Activated T-cell treated with anti-CD3 and anti-CD28 coated beads, Interleukin-2, amount 50 U/mL, for 24 hours (primary cell): ENCODE measurements at regions not wholly inside any gene's neighbourhood (a gene's known extent, or its start where the extent isn't known, plus 50 kb on each side); places are given as distances from the start of the nearest gene placed in this dataset.

Source experiments
- DNase-seq: peaks from one replicate; pipeline ENCODE4 v3.0.0-alpha.2; 2020
- H3K27ac Mint-ChIP-seq: 2 replicates; pipeline ENCODE4 v1.8.0; 2020; ENCODE audit warnings: mild to moderate bottlenecking, mixed read lengths
- H3K27me3 Mint-ChIP-seq: 2 replicates; pipeline ENCODE4 v1.8.0; 2020; ENCODE audit warnings: mixed read lengths
- H3K36me3 Mint-ChIP-seq: 2 replicates; pipeline ENCODE4 v1.8.0; 2020; ENCODE audit warnings: low read depth, mixed read lengths
- H3K4me1 Mint-ChIP-seq: 2 replicates; pipeline ENCODE4 v1.8.0; 2020; ENCODE audit warnings: low read depth, mixed read lengths
- H3K4me3 Mint-ChIP-seq: 2 replicates; pipeline ENCODE4 v1.8.0; 2020; ENCODE audit warnings: mild to moderate bottlenecking, moderate library complexity, mixed read lengths
- H3K9me3 Mint-ChIP-seq: 2 replicates; pipeline ENCODE4 v1.8.0; 2020; ENCODE audit warnings: mixed read lengths

GRCh38 chr2:195508139-195508455, 148.9 kb upstream of the SLC39A10 start:
- H3K9me3 Mint-ChIP-seq = peaks cover 8% of the 10 kb centered on the region
- no peaks in the 10 kb centered on the region for H3K27me3 Mint-ChIP-seq
- H3K4me1 Mint-ChIP-seq = peaks cover 15% of the 10 kb centered on the region
- no peak for DNase-seq
- H3K36me3 Mint-ChIP-seq = no peaks in the 10 kb centered on the region
- H3K27ac Mint-ChIP-seq = no peak overlapping the region
- no peak overlapping the region for H3K4me3 Mint-ChIP-seq

GRCh38 chr2:195507447-195508138, 149.4 kb upstream of the SLC39A10 start:
- DNase-seq = no peak
- H3K9me3 Mint-ChIP-seq = peaks cover 8% of the 10 kb centered on the region
- H3K4me3 Mint-ChIP-seq = no peak overlapping the region
- H3K36me3 Mint-ChIP-seq = no peaks in the 10 kb centered on the region
- peaks cover 20% of the 10 kb centered on the region for H3K4me1 Mint-ChIP-seq
- no peak overlapping the region for H3K27ac Mint-ChIP-seq
- no peaks in the 10 kb centered on the region for H3K27me3 Mint-ChIP-seq

DNA sequence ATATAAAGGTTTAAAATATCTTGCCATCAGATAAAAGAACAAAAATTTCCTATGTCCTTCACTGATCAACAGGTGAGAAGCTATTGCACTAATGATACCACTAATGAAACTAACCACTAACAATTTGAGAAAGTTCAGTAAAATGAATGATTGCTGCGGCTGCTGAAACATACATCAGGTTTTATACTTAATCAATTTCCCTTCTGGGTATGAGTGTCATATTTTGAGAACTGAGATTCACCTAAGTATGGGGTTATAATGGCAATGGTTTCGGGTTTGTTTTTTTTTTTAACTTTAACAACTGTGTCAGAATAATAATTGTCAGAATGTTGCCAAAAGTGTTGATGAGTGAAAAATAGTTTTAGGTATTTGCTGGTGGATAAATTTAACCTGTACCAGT, 151.3 kb upstream of the SLC39A10 start:
- Mint-ChIP-seq H3K4me1 (peaks cover 23% of the 10 kb centered on the region), H3K36me3 (no peaks in the 10 kb centered on the region), H3K27me3 (no peaks in the 10 kb centered on the region), H3K4me3 (no peak overlapping the region), H3K9me3 (peaks cover 8% of the 10 kb centered on the region), H3K27ac (no peak overlapping the region)
- DNase-seq = no peak

DNA sequence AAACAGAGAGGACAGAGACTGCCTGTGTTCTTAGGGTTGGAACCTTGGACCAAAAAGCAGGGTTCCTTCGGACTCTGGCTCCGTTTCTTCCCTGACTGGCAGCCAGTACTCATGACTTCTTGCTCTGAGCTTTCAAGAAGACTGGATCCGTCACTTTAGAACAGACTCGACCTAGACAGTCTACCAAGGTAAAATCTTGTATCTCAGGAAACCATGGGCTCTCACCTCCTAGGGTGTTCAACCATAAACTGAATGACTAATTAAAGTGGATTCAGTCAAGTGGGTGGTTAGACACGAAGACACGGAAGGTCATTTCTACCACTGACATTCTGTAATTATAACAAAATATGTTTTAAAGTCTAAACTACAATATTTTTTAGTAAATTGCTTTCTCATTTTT, 153.8 kb upstream of the SLC39A10 start:
- no peak overlapping the region for H3K27ac Mint-ChIP-seq
- H3K27me3 Mint-ChIP-seq = no peaks in the 10 kb centered on the region
- peaks cover 8% of the 10 kb centered on the region for H3K9me3 Mint-ChIP-seq
- H3K4me1 Mint-ChIP-seq = peaks cover 38% of the 10 kb centered on the region
- H3K36me3 Mint-ChIP-seq = no peaks in the 10 kb centered on the region
- no peak for DNase-seq
- no peak overlapping the region for H3K4me3 Mint-ChIP-seq

- DNase-seq = no peak
- Mint-ChIP-seq H3K27me3 (no peaks in the 10 kb centered on the region), H3K27ac (no peak overlapping the region), H3K9me3 (peaks cover under 1% of the 10 kb centered on the region), H3K36me3 (no peaks in the 10 kb centered on the region), H3K4me3 (no peak overlapping the region), H3K4me1 (peaks cover 50% of the 10 kb centered on the region)
These were observed 155.3 kb upstream of the SLC39A10 start for GRCh38 chr2:195501746-195502145.

- no peaks in the 10 kb centered on the region for H3K36me3 Mint-ChIP-seq
- no peak overlapping the region for H3K4me3 Mint-ChIP-seq
- no peak overlapping the region for H3K27ac Mint-ChIP-seq
- peaks cover 54% of the 10 kb centered on the region for H3K4me1 Mint-ChIP-seq
- H3K27me3 Mint-ChIP-seq = no peaks in the 10 kb centered on the region
- DNase-seq = no peak
- H3K9me3 Mint-ChIP-seq = no peaks in the 10 kb centered on the region
These were observed 156.1 kb upstream of the SLC39A10 start for GRCh38 chr2:195500879-195501278.

- Mint-ChIP-seq H3K4me1 (peaks cover 52% of the 10 kb centered on the region), H3K4me3 (no peak overlapping the region), H3K36me3 (no peaks in the 10 kb centered on the region), H3K9me3 (no peaks in the 10 kb centered on the region), H3K27me3 (no peaks in the 10 kb centered on the region), H3K27ac (no peak overlapping the region)
- no peak for DNase-seq
These were observed 158.1 kb upstream of the SLC39A10 start for GRCh38 chr2:195498839-195499490.

DNA sequence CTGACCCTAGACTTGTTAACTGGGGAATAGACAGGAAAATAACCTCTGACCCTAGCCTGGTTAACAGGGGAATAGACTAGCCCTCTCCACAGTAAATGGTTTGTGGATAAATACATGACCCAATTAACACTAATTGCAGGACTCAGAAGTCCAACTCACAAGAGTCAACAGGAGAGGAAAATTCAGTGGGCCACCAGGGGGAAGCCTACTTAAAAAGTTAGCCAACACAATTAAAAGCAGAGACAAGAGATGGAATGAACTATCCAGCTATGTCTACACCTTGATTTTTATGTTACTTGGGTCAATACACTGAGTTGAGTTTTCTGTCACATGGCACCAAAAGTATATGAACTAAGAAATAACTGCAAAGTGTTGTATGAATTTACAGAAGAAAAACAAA, 158.8 kb upstream of the SLC39A10 start:
- no peak overlapping the region for H3K4me3 Mint-ChIP-seq

DNA sequence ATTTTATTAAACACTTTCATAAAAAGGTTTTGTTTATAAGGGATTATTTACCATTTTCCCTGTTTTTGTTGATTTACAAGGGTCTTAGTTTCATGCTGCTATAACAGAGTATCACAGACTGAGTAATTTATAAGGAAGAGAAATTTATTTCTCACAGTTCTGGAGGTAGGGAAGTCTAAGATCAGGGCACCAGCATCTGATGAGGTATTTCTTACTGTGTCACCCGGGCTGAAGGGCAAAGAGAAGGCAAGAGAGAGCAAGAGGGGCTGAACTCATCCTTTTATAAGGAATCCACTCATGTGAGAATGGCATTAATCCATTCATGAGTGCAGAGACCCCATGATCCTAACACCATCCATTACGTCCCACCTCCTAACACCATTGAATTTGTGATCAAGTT, 160.0 kb upstream of the SLC39A10 start:
- H3K27ac Mint-ChIP-seq = no peak overlapping the region
- DNase-seq = no peak
- H3K4me1 Mint-ChIP-seq = peaks cover 45% of the 10 kb centered on the region
- no peaks in the 10 kb centered on the region for H3K27me3 Mint-ChIP-seq
- no peak overlapping the region for H3K4me3 Mint-ChIP-seq
- H3K9me3 Mint-ChIP-seq = no peaks in the 10 kb centered on the region
- H3K36me3 Mint-ChIP-seq = no peaks in the 10 kb centered on the region

More for the DNA sequence above, 158.8 kb upstream of the SLC39A10 start:
- Mint-ChIP-seq H3K27me3 (no peaks in the 10 kb centered on the region), H3K36me3 (no peaks in the 10 kb centered on the region), H3K4me1 (peaks cover 51% of the 10 kb centered on the region), H3K27ac (no peak overlapping the region), H3K9me3 (no peaks in the 10 kb centered on the region)
- peak; percentile 52 for DNase-seq

DNA sequence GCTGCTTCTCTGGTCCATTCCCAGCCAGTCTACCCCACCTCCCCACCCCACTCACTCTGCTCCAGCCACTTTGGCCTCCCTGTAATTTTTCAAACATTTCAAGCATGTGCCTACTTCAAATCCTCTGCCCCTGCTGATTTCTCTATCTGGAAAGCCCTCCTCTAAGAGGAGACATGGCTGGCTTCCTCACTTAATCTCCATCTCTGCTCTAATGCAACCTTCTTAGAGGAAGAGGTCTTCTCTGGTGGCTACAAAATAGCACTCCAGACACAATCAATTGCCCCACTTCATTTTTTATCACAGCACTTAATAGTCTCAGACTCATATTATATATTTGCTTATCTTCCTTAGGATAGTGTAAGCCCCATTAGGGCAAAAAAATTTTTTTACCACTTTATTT, 161.1 kb upstream of the SLC39A10 start:
- no peaks in the 10 kb centered on the region for H3K9me3 Mint-ChIP-seq
- DNase-seq = no peak
- no peaks in the 10 kb centered on the region for H3K36me3 Mint-ChIP-seq
- no peaks in the 10 kb centered on the region for H3K27me3 Mint-ChIP-seq
- peaks cover 44% of the 10 kb centered on the region for H3K4me1 Mint-ChIP-seq
- H3K27ac Mint-ChIP-seq = no peak overlapping the region
- no peak overlapping the region for H3K4me3 Mint-ChIP-seq

GRCh38 chr2:195495351-195495750, 161.7 kb upstream of the SLC39A10 start:
- no peaks in the 10 kb centered on the region for H3K36me3 Mint-ChIP-seq
- no peaks in the 10 kb centered on the region for H3K9me3 Mint-ChIP-seq
- H3K27ac Mint-ChIP-seq = no peak overlapping the region
- no peak overlapping the region for H3K4me3 Mint-ChIP-seq
- DNase-seq = no peak
- no peaks in the 10 kb centered on the region for H3K27me3 Mint-ChIP-seq
- H3K4me1 Mint-ChIP-seq = peaks cover 38% of the 10 kb centered on the region

DNA sequence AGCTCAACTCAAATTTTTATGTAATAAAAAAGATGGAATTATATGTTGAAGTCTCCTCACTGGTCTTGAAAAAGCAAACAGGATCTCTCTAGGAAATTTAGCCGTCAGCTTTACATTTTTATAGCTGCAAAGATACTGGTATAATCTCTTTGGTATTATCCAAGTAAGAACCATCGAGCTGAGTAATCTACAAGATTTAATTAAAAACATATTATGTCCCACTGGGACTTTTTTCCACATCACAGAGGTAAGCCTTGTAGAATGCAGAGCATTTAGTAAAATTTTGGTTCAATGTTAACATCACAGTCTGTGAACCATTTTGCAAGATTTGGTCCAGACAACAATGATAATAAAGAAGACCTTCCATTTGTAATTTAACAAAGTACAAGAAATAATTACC, 162.6 kb upstream of the SLC39A10 start:
- Mint-ChIP-seq H3K9me3 (no peaks in the 10 kb centered on the region), H3K27me3 (no peaks in the 10 kb centered on the region), H3K4me1 (peaks cover 32% of the 10 kb centered on the region), H3K36me3 (no peaks in the 10 kb centered on the region), H3K4me3 (no peak overlapping the region), H3K27ac (no peak overlapping the region)
- DNase-seq = no peak

DNA sequence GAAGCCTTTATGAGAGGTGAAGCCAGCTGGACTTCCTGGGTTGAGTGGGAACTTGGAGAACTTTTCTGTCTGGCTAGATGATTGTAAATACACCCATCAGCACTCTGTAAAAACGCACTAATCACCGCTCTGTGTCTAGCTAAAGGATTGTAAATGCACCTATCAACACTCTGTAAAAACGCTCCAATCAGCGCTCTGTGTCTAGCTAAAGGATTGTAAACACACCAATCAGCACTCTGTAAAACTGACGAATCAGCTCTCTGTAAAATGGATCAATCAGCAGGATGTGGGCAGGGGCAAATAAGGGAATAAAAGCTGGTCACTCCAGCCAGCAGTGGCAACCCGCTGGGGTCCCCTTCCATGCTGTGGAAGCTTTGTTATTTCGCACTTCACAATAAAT, 163.6 kb upstream of the SLC39A10 start:
- DNase-seq = no peak
- H3K9me3 Mint-ChIP-seq = no peaks in the 10 kb centered on the region
- H3K4me3 Mint-ChIP-seq = no peak overlapping the region
- no peak overlapping the region for H3K27ac Mint-ChIP-seq
- peaks cover 26% of the 10 kb centered on the region for H3K4me1 Mint-ChIP-seq
- no peaks in the 10 kb centered on the region for H3K27me3 Mint-ChIP-seq
- H3K36me3 Mint-ChIP-seq = no peaks in the 10 kb centered on the region

DNA sequence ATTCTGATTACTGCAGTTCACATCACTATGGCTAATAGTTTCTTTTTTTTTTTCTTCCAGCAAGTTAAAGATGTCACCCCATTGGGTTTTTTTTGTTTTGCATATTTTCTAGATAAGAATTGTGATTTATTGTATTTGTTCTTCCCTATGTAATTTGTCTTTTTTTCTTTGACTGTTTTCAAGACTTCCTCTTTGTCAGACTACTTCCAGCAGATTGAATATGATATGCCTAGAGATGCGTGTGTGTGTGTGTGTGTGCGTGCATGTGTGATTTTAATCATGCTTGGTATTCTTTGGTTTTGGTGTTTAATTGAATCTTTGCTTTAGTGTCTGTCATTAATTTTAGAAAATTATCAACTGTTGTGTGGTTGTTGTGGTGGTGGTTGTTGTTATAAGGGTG, 166.7 kb upstream of the SLC39A10 start:
- DNase-seq = no peak
- Mint-ChIP-seq H3K9me3 (no peaks in the 10 kb centered on the region), H3K36me3 (no peaks in the 10 kb centered on the region), H3K27me3 (no peaks in the 10 kb centered on the region), H3K27ac (no peak overlapping the region), H3K4me3 (no peak overlapping the region), H3K4me1 (peaks cover 26% of the 10 kb centered on the region)

- H3K27me3 Mint-ChIP-seq = no peaks in the 10 kb centered on the region
- H3K27ac Mint-ChIP-seq = no peak overlapping the region
- DNase-seq = no peak
- no peaks in the 10 kb centered on the region for H3K36me3 Mint-ChIP-seq
- no peak overlapping the region for H3K4me3 Mint-ChIP-seq
- peaks cover 27% of the 10 kb centered on the region for H3K4me1 Mint-ChIP-seq
- H3K9me3 Mint-ChIP-seq = no peaks in the 10 kb centered on the region
These were observed 167.9 kb upstream of the SLC39A10 start for GRCh38 chr2:195489101-195489500.
